Endothelial cell (in vitro differentiated cells): ENCODE measurements at regions not wholly inside any gene's neighbourhood (a gene's known extent, or its start where the extent isn't known, plus 50 kb on each side); places are given as distances from the start of the nearest gene placed in this dataset.

Experiments used
- DNase-seq: peaks from one replicate; pipeline ENCODE4 v3.0.0; 2021; ENCODE audit warnings: low spot score
- H3K27ac Mint-ChIP-seq: one replicate; pipeline ENCODE4 v1.8.0; 2021; ENCODE audit warnings: mixed read lengths, inconsistent platforms; ENCODE audit not compliant: unreplicated experiment
- H3K27me3 Mint-ChIP-seq: one replicate; pipeline ENCODE4 v1.8.0; 2021; ENCODE audit warnings: mild to moderate bottlenecking, moderate library complexity, mixed read lengths, inconsistent platforms; ENCODE audit not compliant: unreplicated experiment
- H3K36me3 Mint-ChIP-seq: one replicate; pipeline ENCODE4 v1.8.0; 2021; ENCODE audit warnings: mild to moderate bottlenecking, low read depth, mixed read lengths, inconsistent platforms; ENCODE audit not compliant: unreplicated experiment
- H3K4me1 Mint-ChIP-seq: one replicate; pipeline ENCODE4 v1.8.0; 2021; ENCODE audit warnings: mild to moderate bottlenecking, mixed read lengths, inconsistent platforms; ENCODE audit not compliant: unreplicated experiment
- H3K4me3 Mint-ChIP-seq: one replicate; pipeline ENCODE4 v1.8.0; 2021; ENCODE audit warnings: mild to moderate bottlenecking, mixed read lengths, inconsistent platforms; ENCODE audit not compliant: unreplicated experiment
- H3K9me3 Mint-ChIP-seq: one replicate; pipeline ENCODE4 v1.8.0; 2021; ENCODE audit warnings: mixed read lengths, inconsistent platforms; ENCODE audit not compliant: unreplicated experiment
- CTCF ChIP-seq: fragments of 200-600 bp; sonication (generic); IDR thresholded peaks from one replicate; pipeline ENCODE4 v1.5.0; 2021; ENCODE audit warnings: antibody characterized with exemption; ENCODE audit not compliant: unreplicated experiment

- no peak for TF ChIP-seq CTCF
- Mint-ChIP-seq H3K4me1 (no peaks in the 10 kb centered on the region), H3K27me3 (no peaks in the 10 kb centered on the region), H3K36me3 (no peaks in the 10 kb centered on the region), H3K9me3 (no peaks in the 10 kb centered on the region), H3K27ac (no peak overlapping the region), H3K4me3 (no peak overlapping the region)
- no peak for DNase-seq
Observed at GRCh38 chr7:52317921-52318320, 717.5 kb upstream of the POM121L12 start.

- Mint-ChIP-seq H3K4me1 (no peaks in the 10 kb centered on the region), H3K9me3 (no peaks in the 10 kb centered on the region), H3K27me3 (no peaks in the 10 kb centered on the region), H3K27ac (no peak overlapping the region), H3K4me3 (no peak overlapping the region), H3K36me3 (no peaks in the 10 kb centered on the region)
- no peak for DNase-seq
- no peak for TF ChIP-seq CTCF
Observed at GRCh38 chr7:52311886-52312285, 723.5 kb upstream of the POM121L12 start.

- H3K36me3 Mint-ChIP-seq: no peaks in the 10 kb centered on the region
- TF ChIP-seq CTCF: no peak
- H3K27ac Mint-ChIP-seq: no peak overlapping the region
- H3K27me3 Mint-ChIP-seq: no peaks in the 10 kb centered on the region
- no peak for DNase-seq
- H3K9me3 Mint-ChIP-seq: no peaks in the 10 kb centered on the region
- H3K4me1 Mint-ChIP-seq: no peaks in the 10 kb centered on the region
- no peak overlapping the region for H3K4me3 Mint-ChIP-seq
Observed at GRCh38 chr7:52309631-52310030, 725.8 kb upstream of the POM121L12 start.

GRCh38 chr7:52302765-52303520, 732.5 kb upstream of the POM121L12 start:
- H3K4me1 Mint-ChIP-seq: no peaks in the 10 kb centered on the region
- no peak for DNase-seq

More at GRCh38 chr7:52302765-52303520, 732.5 kb upstream of the POM121L12 start:
- no peaks in the 10 kb centered on the region for H3K36me3 Mint-ChIP-seq
- H3K27ac Mint-ChIP-seq: no peak overlapping the region
- H3K27me3 Mint-ChIP-seq: peaks cover 2% of the 10 kb centered on the region
- H3K4me3 Mint-ChIP-seq: no peak overlapping the region
- TF ChIP-seq CTCF: no peak
- no peaks in the 10 kb centered on the region for H3K9me3 Mint-ChIP-seq
